GM21423 (cell line): ENCODE measurements at regions not wholly inside any gene's neighbourhood (a gene's known extent, or its start where the extent isn't known, plus 50 kb on each side); places are given as distances from the start of the nearest gene placed in this dataset.
A peak's percentile ranks its signal among the peaks of the same experiment; 100 is the strongest.
"Not testable (repeated sequence)": the region's sequence is repeated elsewhere in the genome, so short reads cannot be mapped to it uniquely, and the experiment has no call there.

Experiments
- ATAC-seq: cut with Tn5 transposase; IDR thresholded peaks from one replicate; pipeline ENCODE4 v1.9.1; 2021; ENCODE audit warnings: mild to moderate bottlenecking, moderate library complexity; ENCODE audit not compliant: unreplicated experiment

DNA sequence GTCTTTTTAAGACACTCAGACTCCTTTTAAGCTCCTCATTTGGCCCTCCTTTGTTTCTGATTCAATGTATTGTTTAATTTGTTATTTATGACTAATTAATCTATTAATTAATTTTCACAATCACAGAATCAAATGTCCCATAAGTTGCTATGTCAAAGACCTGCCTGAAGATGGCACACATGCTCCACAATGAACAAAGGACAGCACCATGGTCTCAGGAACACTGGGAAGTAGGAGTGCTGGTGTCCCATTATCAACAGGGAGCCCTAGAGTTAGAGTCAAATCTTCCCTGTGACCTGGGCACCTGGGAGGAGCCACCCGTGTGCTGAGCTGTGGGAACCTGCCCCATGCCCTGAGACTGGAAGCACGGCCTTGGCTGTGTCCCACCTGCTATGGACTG lies 1164.3 kb downstream of the RPIA start:
- ATAC-seq: not testable (repeated sequence)

DNA sequence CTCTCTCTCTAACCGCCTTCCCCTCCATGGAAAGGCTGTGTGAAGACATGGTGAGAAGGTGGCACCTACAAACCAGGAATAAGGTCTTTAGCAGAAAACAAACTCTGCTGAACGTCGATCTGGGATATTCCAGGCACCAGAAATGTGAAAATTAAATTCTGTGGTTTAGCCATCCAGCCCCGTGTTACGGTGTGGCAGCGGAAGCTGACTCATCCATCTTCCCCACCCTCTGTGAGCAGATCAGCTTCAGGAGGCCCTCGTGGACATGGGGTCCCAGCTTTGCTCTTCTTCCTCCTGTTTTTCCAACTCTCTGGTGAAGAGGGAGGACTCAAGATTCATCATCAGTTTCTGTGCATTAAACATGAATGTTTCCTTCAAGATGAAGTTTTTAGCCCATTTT lies 1164.8 kb downstream of the RPIA start:
- not testable (repeated sequence) for ATAC-seq

DNA sequence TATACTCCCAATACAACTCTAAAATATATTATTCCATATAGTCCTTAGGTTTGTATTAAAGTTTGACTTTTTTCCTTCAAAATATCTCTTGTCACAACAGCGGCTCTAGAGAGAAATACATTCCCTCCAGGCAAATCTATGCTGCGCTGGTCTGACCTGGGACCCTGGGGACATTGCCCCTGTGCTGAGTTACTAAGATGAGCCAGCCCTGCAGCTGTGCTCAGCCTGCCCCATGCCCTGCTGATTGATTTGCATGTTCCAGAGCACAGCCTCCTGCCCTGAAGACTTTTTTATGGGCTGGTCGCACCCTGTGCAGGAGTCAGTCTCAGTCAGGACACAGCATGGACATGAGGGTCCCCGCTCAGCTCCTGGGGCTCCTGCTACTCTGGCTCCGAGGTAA lies 1170.7 kb downstream of the RPIA start:
- ATAC-seq: not testable (repeated sequence)

DNA sequence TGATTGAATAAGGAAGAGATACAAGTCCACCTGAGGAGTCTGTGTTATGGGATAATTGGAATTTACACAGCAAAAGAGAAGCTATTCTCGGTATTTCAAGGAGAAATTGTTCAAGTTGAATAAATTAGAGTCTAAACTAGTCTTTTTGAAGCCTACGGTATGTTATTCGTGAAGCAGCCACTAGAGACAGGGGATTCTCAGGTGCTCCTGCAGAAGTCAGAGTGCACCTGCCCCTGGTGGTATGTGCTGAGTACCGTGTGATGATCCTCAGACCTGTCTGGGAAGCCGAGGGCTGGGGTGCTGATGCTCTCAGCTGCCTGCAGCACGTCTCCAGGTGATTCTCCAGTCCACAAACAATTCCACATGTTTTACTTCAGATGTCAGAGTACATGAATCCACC lies 1171.7 kb downstream of the RPIA start:
- ATAC-seq: not testable (repeated sequence)

DNA sequence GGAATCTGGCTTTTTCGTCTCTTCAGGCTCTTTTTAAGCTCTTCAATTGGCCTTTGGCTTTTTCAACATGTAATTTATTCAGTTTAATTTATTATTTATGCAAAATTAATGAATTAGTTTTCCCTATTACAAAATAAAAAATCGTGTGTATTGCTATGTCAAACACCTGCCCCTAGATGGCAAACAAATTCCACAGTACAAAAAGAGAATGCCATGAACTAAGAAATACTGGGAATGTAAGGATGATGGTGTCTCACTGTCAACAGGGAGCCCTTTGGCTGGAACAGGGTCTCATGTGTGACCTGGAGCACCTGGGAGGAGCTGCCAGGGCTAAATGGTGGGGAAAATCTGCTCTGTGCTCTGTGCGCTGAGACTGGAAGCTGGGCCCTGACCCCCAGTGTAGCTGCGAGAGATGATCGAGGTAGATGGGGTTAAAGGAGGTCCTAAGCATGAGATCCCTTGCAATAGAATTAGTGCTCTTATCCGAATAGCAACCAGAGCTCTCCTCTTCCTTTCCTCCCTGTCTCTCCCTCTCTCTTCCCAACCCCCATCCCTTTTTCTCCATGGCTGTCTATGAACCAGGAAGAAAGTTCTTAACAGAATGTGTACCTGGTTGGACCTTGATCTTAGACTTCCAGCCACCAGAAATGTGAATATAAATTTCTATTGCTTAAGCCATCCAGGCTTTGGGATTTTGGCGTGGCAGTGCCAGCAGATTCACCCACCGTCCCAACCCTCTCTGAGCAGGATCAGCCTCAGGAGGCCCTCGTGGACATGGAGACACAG lies 1183.5 kb downstream of the RPIA start:
- not testable (repeated sequence) for ATAC-seq

DNA sequence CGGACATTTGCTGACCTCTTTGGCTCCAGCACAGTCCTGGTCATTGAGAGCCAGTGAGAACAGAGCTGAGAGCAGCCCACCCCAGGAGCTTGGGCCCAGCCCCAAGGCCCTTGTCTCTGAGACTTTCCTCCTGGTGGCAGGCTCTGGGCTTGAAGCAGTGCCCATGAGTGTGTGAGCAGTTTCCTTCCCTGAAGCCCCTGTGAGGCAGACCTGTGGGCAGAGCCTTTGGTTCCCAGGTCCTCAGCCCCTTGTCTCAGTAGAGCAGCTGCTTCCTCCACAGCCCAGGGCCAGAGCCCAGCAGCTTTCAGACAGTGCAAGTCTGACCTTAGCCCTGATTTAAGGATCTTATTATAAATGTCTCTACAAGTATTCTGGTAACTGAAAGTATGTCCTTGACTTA lies 1185.0 kb downstream of the RPIA start:
- not testable (repeated sequence) for ATAC-seq

DNA sequence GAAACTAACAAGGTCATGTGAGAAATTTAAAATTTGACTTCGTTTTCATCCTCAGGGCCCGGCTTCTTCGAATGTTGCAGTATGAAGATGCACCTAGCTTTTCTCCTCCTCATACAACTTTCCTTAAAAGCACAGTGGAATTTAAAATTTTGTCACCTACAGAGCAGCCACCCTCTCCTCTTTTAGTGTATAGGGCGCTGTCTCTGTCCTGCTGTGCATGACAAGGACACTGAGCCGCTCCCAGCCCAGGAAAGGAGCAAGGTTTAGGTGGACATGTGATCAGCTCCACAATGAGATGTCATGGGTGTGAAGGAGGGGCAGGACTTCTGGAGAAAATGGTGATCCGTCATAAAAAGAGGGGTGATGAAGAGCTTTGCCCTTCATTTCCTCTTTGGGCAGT lies 1185.4 kb downstream of the RPIA start:
- not testable (repeated sequence) for ATAC-seq

DNA sequence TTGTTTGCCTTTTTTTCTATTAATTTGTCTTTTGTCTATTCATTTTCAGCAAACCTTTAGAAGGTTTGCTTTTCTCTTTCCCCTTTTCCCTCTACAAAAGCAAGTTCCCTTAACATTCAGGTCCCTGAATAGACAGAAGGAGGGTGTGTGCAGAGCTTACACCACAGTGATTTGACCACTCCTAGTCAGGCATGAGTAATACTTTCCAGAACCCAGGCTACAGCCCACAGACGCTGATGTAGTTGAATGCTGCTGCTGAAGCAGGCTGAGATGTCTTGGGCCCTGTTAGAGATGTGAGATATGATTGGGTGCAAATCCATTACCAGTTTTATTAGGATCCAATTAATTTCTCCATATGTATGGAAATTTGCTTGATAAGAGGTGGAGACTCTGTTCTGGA lies 1191.4 kb downstream of the RPIA start:
- ATAC-seq: peak; percentile 72

DNA sequence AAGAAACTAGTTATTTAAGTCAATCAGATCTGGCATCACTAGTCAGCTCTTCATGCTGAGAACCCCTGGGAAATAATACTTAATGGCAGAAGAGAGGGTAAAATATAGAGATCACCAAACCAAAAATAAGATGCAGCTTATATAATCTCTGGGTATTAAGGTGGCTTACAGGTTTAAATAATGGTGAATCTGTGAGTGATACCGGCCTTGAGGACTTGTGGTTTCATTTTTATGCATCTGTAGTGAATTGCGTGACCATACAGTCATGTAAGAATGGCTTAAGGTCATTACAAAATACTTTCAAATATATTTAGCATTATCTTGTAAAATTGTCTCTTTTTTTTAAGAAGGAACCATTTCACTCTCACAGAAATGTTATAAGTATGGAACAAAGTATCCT lies 1192.2 kb downstream of the RPIA start:
- ATAC-seq: not testable (repeated sequence)

DNA sequence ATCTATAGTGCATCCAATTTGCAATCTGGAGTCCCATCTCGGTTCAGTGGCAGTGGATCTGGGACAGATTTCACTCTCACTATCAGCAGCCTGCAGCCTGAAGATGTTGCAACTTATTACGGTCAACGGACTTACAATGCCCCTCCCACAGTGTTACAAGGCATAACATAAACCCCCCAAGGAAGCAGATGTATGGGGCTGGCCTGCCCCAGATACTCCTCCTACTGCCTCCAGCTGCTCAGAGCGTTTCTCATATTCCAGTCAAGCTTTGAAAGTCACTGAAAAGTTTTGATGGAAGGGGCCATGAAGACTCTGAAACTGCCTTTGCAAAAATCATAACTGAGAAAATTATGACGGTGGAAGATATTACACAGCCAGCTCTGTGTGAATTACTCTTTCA lies 1193.6 kb downstream of the RPIA start:
- not testable (repeated sequence) for ATAC-seq

DNA sequence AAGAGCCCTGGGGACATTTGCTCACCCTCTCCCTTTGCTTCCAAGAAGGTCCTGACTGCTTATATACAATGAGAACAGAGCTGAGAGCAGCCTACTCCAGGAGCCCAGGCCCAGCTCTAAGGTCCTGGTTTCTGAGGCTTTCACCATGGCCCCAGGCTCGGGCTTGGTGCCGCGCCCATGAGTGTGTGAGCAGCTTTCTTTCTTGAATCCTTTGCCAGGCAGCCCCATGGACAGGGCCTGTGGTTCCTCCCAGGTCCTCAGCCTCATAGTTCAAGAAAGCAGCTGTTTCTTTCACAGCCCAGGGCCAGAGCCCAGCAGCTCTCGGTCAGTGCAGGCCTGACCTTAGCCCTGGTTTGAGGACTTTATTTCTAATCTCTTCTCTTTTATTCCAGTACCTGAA lies 1197.2 kb downstream of the RPIA start:
- ATAC-seq: not testable (repeated sequence)

DNA sequence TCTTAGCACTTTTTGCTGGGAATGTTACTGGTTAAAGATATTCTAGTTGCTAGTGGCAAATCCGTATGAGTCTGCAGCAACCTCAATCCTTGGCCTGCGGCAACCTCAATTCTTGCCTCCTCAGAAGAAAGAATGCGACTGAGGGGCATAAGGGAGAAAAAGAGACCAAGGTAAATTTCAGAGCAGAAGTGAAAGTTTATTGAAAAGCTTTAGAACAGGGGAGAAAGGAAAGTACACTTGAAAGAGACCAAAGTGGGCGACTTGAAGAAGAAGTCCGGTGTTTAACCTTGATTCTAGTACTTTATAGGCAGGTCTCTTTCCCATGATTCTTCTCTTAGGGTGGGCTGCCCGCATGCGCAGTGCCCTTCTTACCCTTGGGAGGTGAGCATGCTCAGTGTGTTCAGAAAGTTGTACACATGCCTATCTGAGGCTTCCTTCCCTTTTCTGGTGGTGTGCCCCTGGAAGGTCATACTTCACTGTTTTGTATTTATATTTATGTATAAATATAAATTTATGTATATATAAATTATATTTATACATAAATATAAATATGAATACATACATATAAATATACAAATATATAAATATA lies 1198.8 kb downstream of the RPIA start:
- ATAC-seq: not testable (repeated sequence)

DNA sequence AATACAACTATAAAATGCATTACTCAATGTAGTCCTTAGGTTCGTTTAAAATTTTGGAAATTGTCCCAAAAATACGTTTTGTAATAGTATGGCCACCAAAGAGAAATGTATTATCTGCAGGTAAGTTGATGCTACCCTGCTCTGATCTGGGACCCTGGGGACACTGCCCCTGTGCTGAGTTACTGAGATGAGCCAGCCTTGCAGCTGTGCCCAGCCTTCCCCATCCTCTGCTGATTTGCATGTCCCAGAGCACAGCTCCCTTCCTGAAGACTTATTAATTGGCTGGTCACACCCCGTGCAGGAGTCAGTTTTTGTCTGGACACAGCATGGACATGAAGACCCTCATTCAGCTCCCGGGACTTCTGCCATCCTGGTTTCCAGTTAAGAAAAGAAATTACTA lies 1203.5 kb downstream of the RPIA start:
- not testable (repeated sequence) for ATAC-seq

DNA sequence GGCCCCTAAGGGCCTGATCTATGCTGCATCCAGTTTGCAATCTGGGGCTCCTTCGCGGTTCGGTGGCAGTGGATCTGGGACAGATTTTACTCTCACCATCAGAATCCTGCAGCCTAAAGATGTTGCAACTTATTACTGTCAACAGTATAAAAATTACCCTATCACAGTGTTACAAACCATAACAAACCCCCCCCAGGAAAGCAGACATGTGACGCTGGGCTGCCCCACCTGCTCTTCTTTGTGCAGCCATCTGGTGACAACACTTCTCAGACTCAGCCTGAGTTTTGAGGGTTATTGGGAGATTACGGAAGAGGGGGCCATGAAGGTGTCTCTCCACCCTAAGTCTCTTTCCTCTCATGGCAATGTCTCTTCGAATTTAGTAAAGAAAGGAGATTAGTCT lies 1204.2 kb downstream of the RPIA start:
- ATAC-seq: not testable (repeated sequence)

DNA sequence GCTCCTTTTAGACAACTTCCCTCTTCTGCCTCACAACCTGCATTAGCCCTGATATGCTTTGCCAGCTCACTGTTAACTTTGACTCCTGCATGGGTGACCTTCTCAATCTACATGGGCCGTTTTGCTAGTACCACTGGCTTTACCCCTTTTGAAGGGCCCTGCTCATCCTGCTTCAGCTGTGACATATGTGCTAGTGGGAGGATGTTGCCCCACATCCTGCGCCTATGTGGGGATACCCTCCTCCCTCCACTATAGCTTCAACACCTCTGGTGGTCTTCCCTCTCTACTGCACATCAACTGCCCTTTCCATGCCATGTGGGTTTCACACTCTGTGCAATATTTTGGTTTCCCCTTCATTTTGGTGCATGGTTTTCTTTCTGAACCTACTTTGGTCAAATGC lies 1235.5 kb downstream of the RPIA start:
- ATAC-seq: not testable (repeated sequence)

DNA sequence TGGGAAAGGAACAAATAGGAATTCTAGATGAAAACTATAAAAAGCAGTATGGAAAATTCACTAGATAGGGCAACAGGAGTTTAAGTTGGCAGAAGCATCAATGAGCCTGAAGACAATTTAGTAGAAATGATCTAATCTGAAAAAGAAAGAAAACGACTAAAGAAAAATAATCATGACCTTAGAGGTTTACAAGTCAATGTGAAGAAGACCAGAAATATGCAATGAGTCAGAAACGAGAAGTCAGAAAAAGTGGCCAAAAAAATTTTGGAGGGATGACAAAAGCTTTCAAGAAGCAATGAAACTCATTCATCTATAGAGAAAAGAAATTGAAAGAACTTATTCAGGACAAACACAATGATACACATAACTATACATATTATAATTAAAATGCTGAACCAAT lies 1244.0 kb downstream of the RPIA start:
- not testable (repeated sequence) for ATAC-seq

DNA sequence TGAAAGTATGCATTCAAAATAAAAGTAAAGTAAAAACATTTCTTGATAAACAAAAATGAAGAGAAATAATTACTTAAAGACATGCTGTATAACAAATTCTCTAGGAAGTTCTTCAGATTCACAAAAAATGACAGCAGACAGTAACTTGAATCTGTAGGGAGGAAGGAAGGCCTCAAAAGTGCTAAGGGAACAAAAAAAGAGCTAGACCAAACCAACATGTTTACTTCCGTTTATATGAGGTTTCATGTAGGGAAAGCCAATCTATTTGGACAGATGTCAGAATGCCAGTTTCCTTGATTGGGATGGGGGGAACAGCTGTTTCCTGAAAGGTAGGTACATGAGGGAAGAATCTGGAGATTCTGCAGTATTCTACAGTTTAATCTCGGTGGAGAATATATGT lies 1244.5 kb downstream of the RPIA start:
- not testable (repeated sequence) for ATAC-seq

DNA sequence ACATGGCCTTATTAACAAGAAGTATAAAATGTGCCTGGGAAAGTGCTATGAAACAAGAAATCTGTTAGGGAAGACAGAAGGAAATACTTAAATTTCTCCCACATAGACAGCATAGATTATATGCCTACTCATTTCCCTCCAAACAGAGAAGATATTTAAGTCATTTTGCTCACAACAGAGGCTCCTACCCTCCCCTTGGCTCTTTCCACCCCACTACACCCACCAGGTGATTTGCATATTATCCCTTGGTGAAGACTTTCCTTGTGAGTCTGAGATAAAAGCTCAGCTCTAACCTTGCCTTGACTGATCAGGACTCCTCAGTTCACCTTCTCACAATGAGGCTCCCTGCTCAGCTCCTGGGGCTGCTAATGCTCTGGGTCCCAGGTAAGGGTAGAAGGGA lies 1245.1 kb downstream of the RPIA start:
- ATAC-seq: not testable (repeated sequence)

DNA sequence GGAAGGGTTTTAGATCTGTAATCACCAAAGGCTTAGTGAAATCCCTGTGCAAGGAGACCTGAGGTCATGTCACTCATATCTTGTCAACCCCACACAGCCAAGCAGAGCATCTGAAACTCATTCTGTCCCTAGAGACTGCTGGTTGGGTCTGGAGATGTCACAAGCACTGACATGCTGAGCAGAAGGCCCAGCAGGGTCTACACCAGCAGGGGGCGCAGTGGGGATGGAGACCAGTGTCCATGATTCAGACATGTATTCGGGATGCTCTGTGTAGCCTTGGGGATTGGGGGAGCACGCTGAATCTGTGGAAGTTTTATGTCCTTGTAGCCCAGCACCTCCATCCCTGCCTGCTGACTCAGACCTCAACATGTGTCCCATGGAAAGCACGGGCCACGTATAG lies 1247.3 kb downstream of the RPIA start:
- ATAC-seq: peak; percentile 91

DNA sequence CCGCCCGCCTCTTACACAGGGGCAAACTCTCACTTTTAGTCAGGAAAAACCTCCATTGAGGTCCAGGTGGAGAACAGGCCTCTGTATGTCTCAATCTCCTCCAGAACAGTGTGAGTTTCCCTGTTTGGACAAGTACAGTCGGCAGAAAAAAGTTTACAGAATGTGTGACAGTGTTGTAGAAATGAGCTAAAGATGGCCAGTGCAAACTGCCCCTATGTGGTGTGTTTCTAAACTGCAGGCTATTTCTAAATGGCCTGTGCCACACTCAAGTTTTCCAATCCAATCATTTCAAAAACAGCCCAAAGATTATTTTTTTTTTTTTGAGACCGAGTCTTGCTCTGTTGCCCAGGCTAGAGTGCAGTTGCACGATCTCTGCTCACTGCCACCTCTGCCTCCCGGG lies 1252.8 kb downstream of the RPIA start:
- not testable (repeated sequence) for ATAC-seq

DNA sequence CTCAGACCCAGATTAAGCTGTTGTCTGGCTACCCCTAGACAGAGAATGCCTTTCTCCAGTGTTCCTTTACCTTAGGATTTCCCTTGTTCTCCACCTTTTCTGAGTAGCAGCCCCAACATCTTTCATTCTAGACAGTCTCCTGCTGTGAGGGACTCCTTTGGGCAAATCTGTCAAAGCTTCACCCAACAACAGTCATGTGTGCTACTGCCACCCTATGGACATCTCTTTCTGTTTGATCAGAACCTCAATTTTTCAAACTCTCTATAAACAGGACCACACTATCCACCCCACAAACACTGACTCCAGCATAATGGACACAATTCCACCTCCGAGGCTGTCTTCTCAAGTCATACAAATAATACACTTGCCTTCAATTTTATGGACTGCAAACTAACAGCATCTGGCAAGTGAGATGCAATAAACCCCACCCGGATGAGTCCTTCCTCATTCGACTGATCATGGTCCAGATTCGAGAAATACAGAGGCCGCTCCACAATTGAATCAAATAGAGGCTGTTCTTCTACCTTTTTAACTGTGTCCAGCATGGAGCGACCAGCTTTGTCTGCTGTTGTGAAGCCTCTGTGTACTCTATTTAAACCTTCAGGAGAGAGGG lies 1253.6 kb downstream of the RPIA start:
- ATAC-seq: not testable (repeated sequence)

DNA sequence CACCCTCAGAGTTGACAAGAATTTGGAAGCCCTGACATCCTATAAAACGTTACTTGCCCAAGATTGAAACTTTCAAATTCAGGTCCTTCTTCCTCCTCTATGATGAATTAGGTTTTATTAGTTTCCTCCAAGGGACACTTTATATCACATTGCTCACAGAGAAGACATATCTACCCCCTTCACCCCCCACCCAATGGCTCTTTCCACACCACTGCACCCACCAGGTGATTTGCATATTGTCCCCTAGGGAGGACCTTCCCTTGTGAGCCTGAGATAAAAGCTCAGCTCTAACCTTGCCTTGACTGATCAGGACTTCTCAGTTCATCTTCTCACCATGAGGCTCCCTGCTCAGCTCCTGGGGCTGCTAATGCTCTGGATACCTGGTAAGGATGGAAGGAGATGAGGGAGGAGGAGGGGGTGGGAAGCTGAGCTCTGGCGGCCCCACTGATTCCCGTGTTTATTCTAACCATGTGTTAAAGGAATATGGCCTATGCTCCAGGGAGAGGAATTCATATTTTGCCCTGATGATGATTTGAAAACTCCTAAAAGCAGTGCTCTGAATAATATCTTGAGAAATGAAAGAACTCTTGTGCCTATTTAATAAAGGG lies 1255.8 kb downstream of the RPIA start:
- ATAC-seq: not testable (repeated sequence)
